ENCODE measurements at regions not wholly inside any gene's neighbourhood (a gene's known extent, or its start where the extent isn't known, plus 50 kb on each side); places are given as distances from the start of the nearest gene placed in this dataset.
A peak's percentile ranks its signal among the peaks of the same experiment; 100 is the strongest.

- Histone ChIP-seq H3K27ac (no peak overlapping the region), H3K4me3 (no peak overlapping the region), H3K4me1 (no peaks in the 10 kb centered on the region), H3K9me3 (no peaks in the 10 kb centered on the region), H3K36me3 (no peaks in the 10 kb centered on the region), H3K27me3 (no peaks in the 10 kb centered on the region)
- intact Hi-C loops (cut with DNase I; ENCODE audit: low total_unique reads): no loop called here
- DNase-seq: no peak
- TF ChIP-seq EP300 (IDR thresholded peaks at IDR 0.05) (no peak), POLR2A (IDR thresholded peaks at IDR 0.05) (no peak), POLR2AphosphoS5 (IDR thresholded peaks at IDR 0.05) (no peak)
- TF ChIP-seq, protein P1, sequence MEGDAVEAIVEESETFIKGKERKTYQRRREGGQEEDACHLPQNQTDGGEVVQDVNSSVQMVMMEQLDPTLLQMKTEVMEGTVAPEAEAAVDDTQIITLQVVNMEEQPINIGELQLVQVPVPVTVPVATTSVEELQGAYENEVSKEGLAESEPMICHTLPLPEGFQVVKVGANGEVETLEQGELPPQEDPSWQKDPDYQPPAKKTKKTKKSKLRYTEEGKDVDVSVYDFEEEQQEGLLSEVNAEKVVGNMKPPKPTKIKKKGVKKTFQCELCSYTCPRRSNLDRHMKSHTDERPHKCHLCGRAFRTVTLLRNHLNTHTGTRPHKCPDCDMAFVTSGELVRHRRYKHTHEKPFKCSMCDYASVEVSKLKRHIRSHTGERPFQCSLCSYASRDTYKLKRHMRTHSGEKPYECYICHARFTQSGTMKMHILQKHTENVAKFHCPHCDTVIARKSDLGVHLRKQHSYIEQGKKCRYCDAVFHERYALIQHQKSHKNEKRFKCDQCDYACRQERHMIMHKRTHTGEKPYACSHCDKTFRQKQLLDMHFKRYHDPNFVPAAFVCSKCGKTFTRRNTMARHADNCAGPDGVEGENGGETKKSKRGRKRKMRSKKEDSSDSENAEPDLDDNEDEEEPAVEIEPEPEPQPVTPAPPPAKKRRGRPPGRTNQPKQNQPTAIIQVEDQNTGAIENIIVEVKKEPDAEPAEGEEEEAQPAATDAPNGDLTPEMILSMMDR (IDR thresholded peaks at IDR 0.05): no peak
- WGBS, 5 donors: 66 to 82% (median 71%) methylated on average over 8 of the region's 8 CpGs
Measured at GRCh38 chr7:24378871-24379616, 95.1 kb downstream of the NPY start.

DNA sequence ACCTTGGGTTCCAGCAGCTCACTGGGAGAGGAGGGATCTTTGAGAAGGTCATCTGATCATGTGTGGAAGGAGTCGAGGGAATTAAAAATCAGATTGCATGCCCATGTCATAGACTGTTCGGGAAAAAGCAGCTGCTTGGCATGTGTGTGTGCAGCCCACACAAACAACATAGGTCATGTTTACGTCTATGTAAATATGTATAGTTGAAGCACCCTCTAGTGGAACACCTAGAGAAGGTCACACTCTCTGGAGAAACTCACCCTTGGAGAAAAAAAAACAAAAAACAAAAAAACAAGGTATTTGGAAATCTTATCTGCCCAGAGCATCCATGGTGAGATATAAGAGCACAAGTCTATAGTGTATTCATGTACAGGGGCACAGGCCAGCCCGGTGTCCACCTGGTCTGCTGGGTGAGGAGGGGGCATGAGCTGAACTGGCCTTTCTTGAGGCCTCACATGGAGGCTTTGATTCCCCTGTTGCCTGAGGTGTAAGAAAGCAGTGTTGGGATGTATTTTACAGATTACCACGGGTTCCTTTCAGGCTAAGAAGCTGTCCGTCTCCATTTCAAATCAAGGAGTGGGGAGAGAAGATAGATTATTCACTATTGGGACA, 98.0 kb downstream of the NPY start:
- WGBS, 5 donors: 23 to 47% (median 38%) methylated on average over 6 of the region's 6 CpGs
- DNase-seq: peak in 1 of 2 donors; percentile 45
- Histone ChIP-seq H3K4me1 (no peaks in the 10 kb centered on the region), H3K27ac (no peak overlapping the region), H3K36me3 (no peaks in the 10 kb centered on the region), H3K27me3 (no peaks in the 10 kb centered on the region), H3K4me3 (no peak overlapping the region), H3K9me3 (no peaks in the 10 kb centered on the region)
- intact Hi-C loops (cut with DNase I; ENCODE audit: low total_unique reads): no loop called here
- TF ChIP-seq, protein P1 (IDR thresholded peaks at IDR 0.05): peak in 5 of 7 experiments; percentile 18 to 37 (median 24)
- no peak for TF ChIP-seq POLR2A (IDR thresholded peaks at IDR 0.05)

DNA sequence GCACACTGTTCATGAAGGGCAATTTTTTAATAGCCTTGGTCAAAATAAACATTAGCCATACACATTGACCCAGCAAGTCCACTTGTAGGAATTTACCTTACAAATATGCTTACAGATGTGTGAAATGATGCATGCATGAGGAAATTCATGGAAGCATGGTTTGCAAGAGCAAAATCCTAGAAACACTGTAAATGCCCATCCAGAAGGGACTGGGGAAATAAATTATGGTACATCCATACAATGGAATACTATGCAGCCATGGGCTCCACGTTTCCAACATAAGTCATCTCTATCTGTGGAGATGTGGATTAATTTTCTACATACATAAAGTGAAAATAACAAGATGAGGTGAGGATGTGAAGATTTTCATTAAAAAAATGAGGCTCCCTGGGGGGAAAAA, 99.1 kb downstream of the NPY start:
- H3K4me3 ChIP-seq: no peak overlapping the region
- TF ChIP-seq POLR2A (IDR thresholded peaks at IDR 0.05): no peak
- TF ChIP-seq, protein P1 (IDR thresholded peaks at IDR 0.05): no peak
- no peak for TF ChIP-seq POLR2AphosphoS5 (IDR thresholded peaks at IDR 0.05)
- no peak for TF ChIP-seq EP300 (IDR thresholded peaks at IDR 0.05)
- intact Hi-C loops (cut with DNase I; ENCODE audit: low total_unique reads): no loop called here

GRCh38 chr7:24384362-24385030, 100.5 kb downstream of the NPY start:
- Histone ChIP-seq H3K27me3 (no peaks in the 10 kb centered on the region), H3K4me3 (no peak overlapping the region), H3K4me1 (no peaks in the 10 kb centered on the region), H3K27ac (no peak overlapping the region), H3K36me3 (no peaks in the 10 kb centered on the region), H3K9me3 (no peaks in the 10 kb centered on the region)
- WGBS, 5 donors: 70 to 80% (median 78%) methylated on average over 3 of the region's 3 CpGs
- intact Hi-C loops (cut with DNase I; ENCODE audit: low total_unique reads): no loop called here
- DNase-seq: no peak
- no peak for TF ChIP-seq POLR2AphosphoS5 (IDR thresholded peaks at IDR 0.05)

More for the DNA sequence above, 99.1 kb downstream of the NPY start:
- Histone ChIP-seq H3K36me3 (no peaks in the 10 kb centered on the region), H3K4me1 (no peaks in the 10 kb centered on the region), H3K27ac (no peak overlapping the region), H3K27me3 (no peaks in the 10 kb centered on the region), H3K9me3 (no peaks in the 10 kb centered on the region)
- no peak for DNase-seq
- WGBS, 5 donors: 58 to 89% (median 85%) methylated on average over 1 of the region's 1 CpG

Measured in stomach (tissue), 8 donors.